MM.1S (cell line): ENCODE measurements at regions not wholly inside any gene's neighbourhood (a gene's known extent, or its start where the extent isn't known, plus 50 kb on each side); places are given as distances from the start of the nearest gene placed in this dataset.

Source experiments
- DNase-seq: peaks from one replicate; pipeline ENCODE4 v3.0.0-alpha.2; 2015
- H2AFZ ChIP-seq: fragments of 300-600 bp; sonication (generic); 2 replicates; pipeline ENCODE4 v1.6.0; 2016; ENCODE audit warnings: antibody characterized with exemption, low read length
- H3F3A ChIP-seq: fragments of 300-600 bp; sonication (generic); 2 replicates; pipeline ENCODE4 v1.6.1; 2016; ENCODE audit warnings: mild to moderate bottlenecking, antibody characterized with exemption, low read length, moderate library complexity, mixed read lengths; ENCODE audit not compliant: insufficient read depth
- H3K27ac ChIP-seq: fragments of 300-600 bp; sonication (generic); 2 replicates; pipeline ENCODE4 v1.5.1; 2016; ENCODE audit warnings: mild to moderate bottlenecking, low read length
- H3K27me3 ChIP-seq: fragments of 300-600 bp; sonication (generic); replicated peaks from 2 replicates; pipeline ENCODE4 v1.6.0; 2016; ENCODE audit warnings: low read length; ENCODE audit not compliant: insufficient read depth
- H3K36me3 ChIP-seq: fragments of 300-600 bp; sonication (generic); replicated peaks from 2 replicates; pipeline ENCODE4 v1.6.1; 2016; ENCODE audit warnings: mild to moderate bottlenecking, low read length, mixed read lengths; ENCODE audit not compliant: insufficient read depth
- H3K4me1 ChIP-seq: fragments of 300-600 bp; sonication (generic); 2 replicates; pipeline ENCODE4 v1.6.1; 2016; ENCODE audit warnings: low read length, mixed read lengths
- H3K4me2 ChIP-seq: fragments of 300-600 bp; sonication (generic); 2 replicates; pipeline ENCODE4 v1.6.0; 2016; ENCODE audit warnings: low read depth, low read length
- H3K4me3 ChIP-seq: fragments of 300-600 bp; sonication (generic); 2 replicates; pipeline ENCODE4 v1.5.1; 2016; ENCODE audit warnings: low read length, mixed read lengths
- H3K79me2 ChIP-seq: fragments of 300-600 bp; sonication (generic); 2 replicates; pipeline ENCODE4 v1.6.1; 2016; ENCODE audit warnings: mixed run types, low read length, mixed read lengths
- H3K9ac ChIP-seq: fragments of 300-600 bp; sonication (generic); 2 replicates; pipeline ENCODE4 v1.6.1; 2016; ENCODE audit warnings: low read length, mixed read lengths
- H3K9me2 ChIP-seq: fragments of 300-600 bp; sonication (generic); replicated peaks from 2 replicates; pipeline ENCODE4 v1.6.1; 2016; ENCODE audit warnings: mild to moderate bottlenecking, low read length, mixed read lengths; ENCODE audit not compliant: insufficient read depth
- H3K9me3 ChIP-seq: fragments of 300-600 bp; sonication (generic); replicated peaks from 2 replicates; pipeline ENCODE4 v1.6.1; 2016; ENCODE audit warnings: mild to moderate bottlenecking, low read length, mixed read lengths; ENCODE audit not compliant: insufficient read depth
- H4K20me1 ChIP-seq: fragments of 300-600 bp; sonication (generic); 2 replicates; pipeline ENCODE4 v1.6.1; 2016; ENCODE audit warnings: mild to moderate bottlenecking, low read length, moderate library complexity, mixed read lengths; ENCODE audit not compliant: insufficient read depth
- CTCF ChIP-seq: fragments of 300-600 bp; sonication (generic); IDR thresholded peaks from 2 replicates; pipeline ENCODE4 v1.5.1; 2016; ENCODE audit warnings: antibody characterized with exemption, low read length, mixed read lengths
- EZH2 ChIP-seq: fragments of 300-600 bp; sonication (generic); optimal IDR thresholded peaks from 2 replicates; pipeline ENCODE3; 2017; ENCODE audit warnings: low read depth, mild to moderate bottlenecking, antibody characterized with exemption, low read length, mixed read lengths
- EZH2phosphoT487 ChIP-seq: fragments of 300-600 bp; sonication (generic); IDR thresholded peaks from 2 replicates; pipeline ENCODE4 v1.6.1; 2018; ENCODE audit warnings: antibody characterized with exemption, low read length

- Histone ChIP-seq H3K9me2 (no peaks in the 10 kb centered on the region), H3K9me3 (no peaks in the 10 kb centered on the region), H3K27me3 (no peaks in the 10 kb centered on the region), H3K27ac (no peak overlapping the region), H3F3A (no peaks in the 10 kb centered on the region), H3K4me1 (no peaks in the 10 kb centered on the region), H3K4me2 (no peak overlapping the region), H2AFZ (no peak overlapping the region), H3K79me2 (no peaks in the 10 kb centered on the region), H3K36me3 (no peaks in the 10 kb centered on the region), H3K4me3 (no peak overlapping the region), H3K9ac (no peak overlapping the region), H4K20me1 (no peaks in the 10 kb centered on the region)
- no peak for TF ChIP-seq CTCF
- TF ChIP-seq EZH2phosphoT487, result no peak
- no peak for TF ChIP-seq EZH2
- no peak for DNase-seq
Measured at GRCh38 chr13:50414640-50415039, 399.4 kb downstream of the KCNRG start.

GRCh38 chr13:50415428-50415827, 400.2 kb downstream of the KCNRG start:
- no peaks in the 10 kb centered on the region for H3K79me2 ChIP-seq
- H3K9me3 ChIP-seq, result no peaks in the 10 kb centered on the region
- no peak overlapping the region for H3K4me2 ChIP-seq
- H3K4me3 ChIP-seq, result no peak overlapping the region
- no peaks in the 10 kb centered on the region for H3F3A ChIP-seq
- no peak overlapping the region for H3K9ac ChIP-seq
- H3K27ac ChIP-seq, result no peak overlapping the region
- TF ChIP-seq CTCF (no peak), EZH2 (no peak), EZH2phosphoT487 (no peak)
- no peaks in the 10 kb centered on the region for H3K27me3 ChIP-seq
- H4K20me1 ChIP-seq, result no peaks in the 10 kb centered on the region
- DNase-seq, result no peak
- H2AFZ ChIP-seq, result no peak overlapping the region
- no peaks in the 10 kb centered on the region for H3K9me2 ChIP-seq
- no peaks in the 10 kb centered on the region for H3K36me3 ChIP-seq
- H3K4me1 ChIP-seq, result no peaks in the 10 kb centered on the region

- Histone ChIP-seq H3F3A (no peaks in the 10 kb centered on the region), H3K4me2 (no peak overlapping the region), H3K9ac (no peak overlapping the region), H3K79me2 (no peaks in the 10 kb centered on the region), H2AFZ (no peak overlapping the region), H4K20me1 (no peaks in the 10 kb centered on the region), H3K36me3 (no peaks in the 10 kb centered on the region), H3K9me3 (no peaks in the 10 kb centered on the region), H3K4me1 (0 out of 2 replicates have a peak, but pooled peaks cover 3% of the 10 kb centered on the region), H3K27me3 (no peaks in the 10 kb centered on the region), H3K27ac (no peak overlapping the region), H3K4me3 (no peak overlapping the region), H3K9me2 (no peaks in the 10 kb centered on the region)
- TF ChIP-seq EZH2phosphoT487 (no peak), EZH2 (no peak), CTCF (no peak)
- no peak for DNase-seq
Measured at GRCh38 chr13:50417597-50417996, 402.4 kb downstream of the KCNRG start.
